ENCODE measurements at regions not wholly inside any gene's neighbourhood (a gene's known extent, or its start where the extent isn't known, plus 50 kb on each side); places are given as distances from the start of the nearest gene placed in this dataset.

GRCh38 chr10:31143331-31143935 lies 111.8 kb upstream of the ZNF438 start:
- no peak for FAIRE-seq
- DNase-seq (ENCODE audit: low spot score), result no peak

- DNase-seq (ENCODE audit: low spot score) (no peak), FAIRE-seq (no peak)
Observed at GRCh38 chr10:31145986-31146385, 114.3 kb upstream of the ZNF438 start.

- DNase-seq (ENCODE audit: low spot score) (peak; percentile 60), FAIRE-seq (peak; percentile 88)
Observed at GRCh38 chr10:31146491-31147209, 115.0 kb upstream of the ZNF438 start.

- peak; percentile 26 for DNase-seq (ENCODE audit: low spot score)
- FAIRE-seq, result no peak
Observed at GRCh38 chr10:31147210-31147608, 115.5 kb upstream of the ZNF438 start.

- DNase-seq (ENCODE audit: low spot score) (no peak), FAIRE-seq (no peak)
Observed at GRCh38 chr10:31148951-31149350, 117.3 kb upstream of the ZNF438 start.

GRCh38 chr10:31149835-31150512 lies 118.3 kb upstream of the ZNF438 start:
- no peak for DNase-seq (ENCODE audit: low spot score)
- FAIRE-seq, result no peak

- FAIRE-seq (peak; percentile 9), DNase-seq (ENCODE audit: low spot score) (no peak)
Observed at GRCh38 chr10:31151301-31151700, 119.6 kb upstream of the ZNF438 start.

GRCh38 chr10:31152421-31153135 lies 120.9 kb upstream of the ZNF438 start:
- FAIRE-seq, result no peak
- DNase-seq (ENCODE audit: low spot score), result no peak

- no peak for DNase-seq (ENCODE audit: low spot score)
- peak; percentile 73 for FAIRE-seq
Observed at GRCh38 chr10:31153161-31153560, 121.5 kb upstream of the ZNF438 start.

- FAIRE-seq, result peak; percentile 9
Observed at GRCh38 chr10:31153692-31154091, 122.0 kb upstream of the ZNF438 start.

GRCh38 chr10:31154996-31155395 lies 123.3 kb upstream of the ZNF438 start:
- FAIRE-seq, result no peak

More at GRCh38 chr10:31153692-31154091, 122.0 kb upstream of the ZNF438 start:
- no peak for DNase-seq (ENCODE audit: low spot score)

GRCh38 chr10:31157123-31158010 lies 125.7 kb upstream of the ZNF438 start:
- peak; percentile 49 for DNase-seq (ENCODE audit: low spot score)

More at GRCh38 chr10:31154996-31155395, 123.3 kb upstream of the ZNF438 start:
- DNase-seq (ENCODE audit: low spot score), result no peak

GRCh38 chr10:31158011-31158658 lies 126.5 kb upstream of the ZNF438 start:
- no peak for FAIRE-seq
- no peak for DNase-seq (ENCODE audit: low spot score)

More at GRCh38 chr10:31157123-31158010, 125.7 kb upstream of the ZNF438 start:
- peak; percentile 84 for FAIRE-seq

- FAIRE-seq (no peak), DNase-seq (ENCODE audit: low spot score) (no peak)
Observed at GRCh38 chr10:31166606-31167005, 134.9 kb upstream of the ZNF438 start.

- DNase-seq (ENCODE audit: low spot score), result no peak
- no peak for FAIRE-seq
Observed at GRCh38 chr10:31170636-31171035, 139.0 kb upstream of the ZNF438 start.

GRCh38 chr10:31171402-31172083 lies 139.9 kb upstream of the ZNF438 start:
- no peak for FAIRE-seq
- DNase-seq (ENCODE audit: low spot score), result no peak

GRCh38 chr10:31172925-31173324 lies 141.3 kb upstream of the ZNF438 start:
- no peak for FAIRE-seq
- DNase-seq (ENCODE audit: low spot score), result no peak

GRCh38 chr10:31173752-31174151 lies 142.1 kb upstream of the ZNF438 start:
- DNase-seq (ENCODE audit: low spot score), result no peak
- no peak for FAIRE-seq

- FAIRE-seq, result no peak
Observed at GRCh38 chr10:31179091-31179680, 139.8 kb upstream of the ZEB1 start.

More at GRCh38 chr10:31179091-31179680, 139.8 kb upstream of the ZEB1 start:
- no peak for DNase-seq (ENCODE audit: low spot score)
